GM21381 (cell line): ENCODE measurements at regions not wholly inside any gene's neighbourhood (a gene's known extent, or its start where the extent isn't known, plus 50 kb on each side); places are given as distances from the start of the nearest gene placed in this dataset.
"Not testable (repeated sequence)": the region's sequence is repeated elsewhere in the genome, so short reads cannot be mapped to it uniquely, and the experiment has no call there.

Experiments
- ATAC-seq: cut with Tn5 transposase; IDR thresholded peaks from one replicate; pipeline ENCODE4 v1.9.1; 2021; ENCODE audit warnings: mild to moderate bottlenecking, moderate library complexity; ENCODE audit not compliant: unreplicated experiment

- not testable (repeated sequence) for ATAC-seq
Measured at GRCh38 chr9:41839786-41840185, 289.4 kb downstream of the CNTNAP3B start.

- not testable (repeated sequence) for ATAC-seq
Measured at GRCh38 chr9:41838953-41839352, 290.3 kb downstream of the CNTNAP3B start.

DNA sequence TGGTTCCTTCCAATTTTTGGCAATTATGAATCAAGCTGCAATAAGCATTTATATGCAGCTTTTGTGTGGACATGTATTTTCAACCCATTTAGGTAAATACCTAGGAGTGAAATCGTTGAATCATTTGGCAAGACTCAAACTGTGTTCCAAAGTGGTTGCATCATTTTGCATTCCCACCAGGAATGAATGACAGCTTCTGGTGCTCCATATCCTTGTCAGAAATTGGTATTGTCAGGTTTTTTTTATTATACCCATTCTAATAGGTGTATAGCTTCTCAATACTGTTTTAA lies 290.7 kb downstream of the CNTNAP3B start:
- not testable (repeated sequence) for ATAC-seq

DNA sequence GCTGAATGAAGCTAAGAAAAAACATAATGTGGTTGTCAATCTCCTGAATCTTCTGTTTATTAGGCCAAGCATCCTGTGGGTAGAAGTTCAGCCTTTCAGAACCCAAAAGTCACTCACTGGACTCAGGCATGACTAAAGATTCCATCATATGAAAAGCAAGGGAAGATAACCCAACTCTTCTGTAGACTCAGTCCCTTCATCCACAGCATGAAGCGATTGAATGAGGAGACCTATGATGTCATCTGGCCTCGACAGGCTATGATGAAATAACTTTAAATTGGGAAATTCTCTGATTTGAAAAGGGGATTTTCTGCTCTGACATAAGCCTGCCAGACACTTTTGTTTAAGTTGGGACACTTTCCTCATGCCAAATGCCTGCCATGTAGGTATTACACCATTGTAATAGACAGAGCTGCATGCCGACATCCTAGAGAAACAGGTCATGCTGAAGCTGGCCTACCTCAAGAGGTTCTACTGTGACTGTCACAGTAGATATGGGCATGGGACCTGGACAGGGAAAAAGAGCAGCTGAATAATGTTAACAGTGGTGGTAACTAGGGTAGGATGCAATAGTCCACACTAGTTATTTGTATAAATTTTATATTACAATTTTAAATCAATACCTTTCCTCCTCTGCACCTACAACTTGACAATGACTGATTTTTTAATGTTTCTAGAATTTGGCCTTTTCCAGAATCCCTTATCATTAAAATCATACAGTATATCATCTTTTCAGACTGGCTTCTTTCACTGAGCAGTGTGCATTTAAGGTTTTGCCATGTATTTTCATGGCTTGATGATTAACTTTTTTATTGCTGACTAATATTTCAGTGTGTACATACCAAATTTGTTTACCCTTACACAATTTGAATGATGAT lies 291.3 kb downstream of the CNTNAP3B start:
- not testable (repeated sequence) for ATAC-seq

DNA sequence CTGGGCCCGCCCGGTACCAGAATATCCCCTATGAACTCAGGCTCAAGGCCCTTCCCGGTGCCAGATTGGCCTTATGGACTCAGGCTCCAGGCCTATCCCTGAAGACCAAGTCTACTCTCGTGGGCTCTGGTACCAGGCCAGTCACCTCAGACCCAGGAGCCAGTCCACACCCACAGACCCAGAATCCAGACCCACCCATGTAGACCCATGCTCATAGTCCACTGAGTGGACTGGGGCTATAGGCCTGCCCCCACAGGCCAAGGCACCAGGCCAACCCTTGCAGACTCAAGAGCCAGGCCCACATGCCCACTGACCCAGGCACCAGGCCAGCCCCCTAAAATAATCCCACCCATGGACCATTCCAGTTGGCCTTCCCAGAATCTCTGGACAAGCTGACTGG lies 296.1 kb downstream of the CNTNAP3B start:
- not testable (repeated sequence) for ATAC-seq

- ATAC-seq, result not testable (repeated sequence)
Measured at GRCh38 chr9:41824723-41825122, 304.5 kb downstream of the CNTNAP3B start.

DNA sequence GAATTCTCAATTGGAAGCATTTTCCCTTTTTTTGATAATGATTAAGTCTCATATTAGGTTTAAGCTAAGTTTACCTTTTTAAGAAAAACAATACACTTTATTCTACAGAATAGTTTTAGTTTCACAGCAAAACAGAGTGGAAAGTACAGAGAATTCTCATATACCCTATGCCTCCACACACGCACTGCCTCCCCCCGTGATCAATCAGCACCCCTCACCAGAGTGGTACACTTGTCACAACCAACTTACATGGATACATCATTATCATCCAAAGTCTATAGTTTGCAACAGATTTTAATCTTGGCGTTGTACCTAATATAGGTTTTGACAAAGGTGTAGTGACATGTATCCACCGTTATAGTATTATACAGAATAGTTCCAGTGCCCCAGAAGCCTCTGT lies 326.5 kb downstream of the CNTNAP3B start:
- not testable (repeated sequence) for ATAC-seq

GRCh38 chr9:41798684-41799083 lies 330.5 kb downstream of the CNTNAP3B start:
- ATAC-seq, result not testable (repeated sequence)

- ATAC-seq, result not testable (repeated sequence)
Measured at GRCh38 chr9:41790719-41791363, 338.4 kb downstream of the CNTNAP3B start.

DNA sequence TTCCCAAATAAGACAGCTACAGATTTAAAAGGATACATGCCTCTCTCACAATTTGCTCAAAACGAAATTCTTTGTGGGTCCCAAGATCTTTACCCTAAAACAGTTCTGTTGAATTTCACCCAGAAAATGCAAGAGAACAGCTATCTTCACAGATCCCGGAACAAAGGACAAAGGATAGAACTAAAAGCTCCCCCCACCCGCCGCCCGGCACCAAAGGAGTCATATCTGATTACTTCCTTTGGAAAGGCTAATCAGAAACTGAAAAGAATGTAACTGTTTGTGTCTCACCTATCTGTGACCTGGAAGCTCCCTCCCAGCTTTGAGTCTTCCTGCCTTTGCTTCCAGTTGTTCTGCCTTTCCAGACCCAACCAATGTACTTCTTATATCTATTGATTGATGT lies 339.2 kb downstream of the CNTNAP3B start:
- not testable (repeated sequence) for ATAC-seq

DNA sequence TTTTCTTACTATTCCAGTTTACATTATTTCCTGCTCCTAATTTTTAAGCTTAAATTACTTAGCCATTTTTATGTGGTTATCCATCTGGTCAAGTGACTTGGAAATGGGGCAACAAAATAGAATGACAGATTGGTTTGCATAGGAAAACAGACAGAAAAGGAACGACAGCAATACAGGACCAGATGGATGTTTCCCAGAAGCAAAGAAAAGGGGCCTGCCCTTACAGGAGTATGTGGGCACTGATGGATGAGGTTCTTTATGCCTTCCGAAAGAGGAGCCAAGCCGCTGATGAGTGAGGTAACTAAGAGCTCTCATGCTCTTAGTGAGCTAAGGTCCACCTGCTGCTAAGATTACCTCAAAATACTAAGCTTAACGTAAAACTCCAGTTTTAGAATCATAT lies 339.8 kb downstream of the CNTNAP3B start:
- ATAC-seq, result not testable (repeated sequence)

GRCh38 chr9:41787951-41788350 lies 341.3 kb downstream of the CNTNAP3B start:
- ATAC-seq, result not testable (repeated sequence)

- not testable (repeated sequence) for ATAC-seq
Measured at GRCh38 chr9:41787270-41787669, 342.0 kb downstream of the CNTNAP3B start.

- not testable (repeated sequence) for ATAC-seq
Measured at GRCh38 chr9:41784006-41784405, 345.2 kb downstream of the CNTNAP3B start.

GRCh38 chr9:41783070-41783810 lies 346.0 kb downstream of the CNTNAP3B start:
- not testable (repeated sequence) for ATAC-seq

DNA sequence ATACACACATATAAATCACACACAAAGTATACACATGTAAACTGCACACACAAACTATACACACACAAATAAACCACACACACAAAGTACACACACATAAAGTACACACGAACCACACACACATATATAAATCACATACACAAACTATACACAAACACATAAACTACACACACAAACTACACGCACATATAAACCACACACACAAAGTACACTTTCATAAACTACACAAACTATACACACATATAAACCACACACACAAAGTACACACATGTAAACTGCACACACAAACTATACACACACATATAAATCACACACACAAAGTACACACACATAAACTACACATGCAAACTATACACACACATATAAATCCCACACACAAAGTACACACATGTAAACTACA lies 347.3 kb downstream of the CNTNAP3B start:
- not testable (repeated sequence) for ATAC-seq

GRCh38 chr9:41779897-41780406 lies 349.3 kb downstream of the CNTNAP3B start:
- ATAC-seq, result not testable (repeated sequence)

DNA sequence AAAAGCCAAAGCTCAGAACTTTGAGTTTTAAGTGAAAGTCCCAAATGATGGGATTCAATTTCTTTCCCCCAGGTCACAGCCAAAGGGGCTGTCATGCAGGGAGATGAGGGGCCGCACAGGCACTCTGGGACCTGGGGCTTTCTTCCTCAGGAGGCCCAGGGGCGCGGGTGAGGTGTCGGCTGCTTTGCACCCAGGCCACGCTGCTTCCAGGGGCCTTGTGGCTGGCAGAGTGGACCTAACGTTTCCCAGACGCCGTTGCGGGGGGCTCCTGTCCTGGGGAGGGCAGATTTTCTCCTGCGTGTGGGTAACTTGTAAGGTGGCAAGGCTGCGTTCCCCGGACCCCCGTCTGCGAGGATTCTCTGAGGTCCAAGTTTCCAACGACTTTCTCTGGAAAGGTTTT lies 350.0 kb downstream of the CNTNAP3B start:
- ATAC-seq, result not testable (repeated sequence)

- not testable (repeated sequence) for ATAC-seq
Measured at GRCh38 chr9:41778535-41779071, 350.6 kb downstream of the CNTNAP3B start.

GRCh38 chr9:41777536-41777935 lies 351.7 kb downstream of the CNTNAP3B start:
- ATAC-seq, result not testable (repeated sequence)

DNA sequence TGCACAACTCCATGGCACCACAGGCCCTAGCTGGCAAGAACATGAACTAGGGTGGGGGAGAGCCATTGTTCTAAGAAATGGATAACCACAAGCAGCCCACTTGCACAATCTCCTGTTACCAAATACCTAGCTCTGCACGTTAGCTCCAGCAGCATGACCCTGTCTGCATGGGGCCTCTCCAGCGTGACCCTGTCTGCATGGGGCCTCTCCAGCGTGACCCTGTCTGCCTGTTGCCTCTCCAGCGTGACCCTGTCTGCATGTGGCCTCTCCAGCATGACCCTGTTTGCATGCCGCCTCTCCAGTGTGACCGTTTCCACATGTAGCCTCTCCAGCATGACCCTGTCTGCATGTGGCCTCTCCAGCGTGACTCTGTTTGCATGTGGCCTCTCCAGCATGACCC lies 356.7 kb downstream of the CNTNAP3B start:
- ATAC-seq, result not testable (repeated sequence)
